MM.1S (cell line): ENCODE measurements at regions not wholly inside any gene's neighbourhood (a gene's known extent, or its start where the extent isn't known, plus 50 kb on each side); places are given as distances from the start of the nearest gene placed in this dataset.

Experiments
- EZH2 ChIP-seq: fragments of 300-600 bp; sonication (generic); optimal IDR thresholded peaks from 2 replicates; pipeline ENCODE3; 2017; ENCODE audit warnings: low read depth, mild to moderate bottlenecking, antibody characterized with exemption, low read length, mixed read lengths
- TF ChIP-seq, protein P1 (sequence below): fragments of 300-600 bp; sonication (generic); IDR thresholded peaks from 2 replicates; pipeline ENCODE4 v1.5.1; 2016; ENCODE audit warnings: antibody characterized with exemption, low read length, mixed read lengths

DNA sequence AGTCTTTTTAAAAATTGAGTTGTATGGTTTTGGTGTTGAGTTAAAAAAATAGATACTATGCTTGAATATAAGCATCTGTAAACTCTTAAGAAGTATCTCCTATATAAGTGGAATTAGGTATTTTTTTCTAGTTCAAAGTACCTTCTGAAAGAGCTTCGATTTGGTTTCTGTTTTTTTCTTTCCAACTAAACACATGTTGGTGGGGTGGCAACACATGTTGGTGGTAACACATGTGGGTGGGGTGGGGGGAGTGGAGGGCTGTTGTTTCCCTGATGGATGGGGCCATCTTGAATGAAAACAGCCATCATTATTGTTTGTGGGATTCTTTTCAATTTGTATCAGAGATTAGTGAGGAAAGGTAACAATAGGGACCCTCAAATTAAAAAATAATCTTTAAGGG, 178.9 kb downstream of the STK31 start:
- TF ChIP-seq, protein P1, sequence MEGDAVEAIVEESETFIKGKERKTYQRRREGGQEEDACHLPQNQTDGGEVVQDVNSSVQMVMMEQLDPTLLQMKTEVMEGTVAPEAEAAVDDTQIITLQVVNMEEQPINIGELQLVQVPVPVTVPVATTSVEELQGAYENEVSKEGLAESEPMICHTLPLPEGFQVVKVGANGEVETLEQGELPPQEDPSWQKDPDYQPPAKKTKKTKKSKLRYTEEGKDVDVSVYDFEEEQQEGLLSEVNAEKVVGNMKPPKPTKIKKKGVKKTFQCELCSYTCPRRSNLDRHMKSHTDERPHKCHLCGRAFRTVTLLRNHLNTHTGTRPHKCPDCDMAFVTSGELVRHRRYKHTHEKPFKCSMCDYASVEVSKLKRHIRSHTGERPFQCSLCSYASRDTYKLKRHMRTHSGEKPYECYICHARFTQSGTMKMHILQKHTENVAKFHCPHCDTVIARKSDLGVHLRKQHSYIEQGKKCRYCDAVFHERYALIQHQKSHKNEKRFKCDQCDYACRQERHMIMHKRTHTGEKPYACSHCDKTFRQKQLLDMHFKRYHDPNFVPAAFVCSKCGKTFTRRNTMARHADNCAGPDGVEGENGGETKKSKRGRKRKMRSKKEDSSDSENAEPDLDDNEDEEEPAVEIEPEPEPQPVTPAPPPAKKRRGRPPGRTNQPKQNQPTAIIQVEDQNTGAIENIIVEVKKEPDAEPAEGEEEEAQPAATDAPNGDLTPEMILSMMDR = no peak
- TF ChIP-seq EZH2 = no peak
